ENCODE measurements at regions not wholly inside any gene's neighbourhood (a gene's known extent, or its start where the extent isn't known, plus 50 kb on each side); places are given as distances from the start of the nearest gene placed in this dataset.

DNA sequence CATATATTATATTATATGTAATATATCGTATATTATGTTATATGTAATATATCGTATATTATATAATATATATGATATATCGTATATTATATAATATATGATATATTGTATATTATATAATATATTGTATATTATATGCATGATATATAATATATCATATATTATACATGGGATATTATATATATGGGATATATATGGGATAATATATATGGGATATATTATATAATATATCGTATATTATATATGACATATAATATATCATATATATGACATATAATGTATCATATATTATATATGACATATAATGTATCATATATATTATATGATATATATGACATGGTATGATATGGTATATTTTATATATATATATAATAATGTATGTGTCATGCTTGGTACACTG, 79.5 kb upstream of the CALM2 start:
- H3K9me1 ChIP-seq (replicated peaks; ENCODE audit: control insufficient read depth, extremely low read depth, insufficient read depth, low read length) = no peaks in the 10 kb centered on the region
- no peaks in the 10 kb centered on the region for H3K36me3 ChIP-seq (ENCODE audit: control insufficient read depth in 2 of 2, extremely low read depth in 1 of 2, insufficient read depth in 2 of 2, low read length in 2 of 2)
- H4K20me1 ChIP-seq (replicated peaks; ENCODE audit: control insufficient read depth, extremely low read depth, insufficient read depth, low read length) = no peaks in the 10 kb centered on the region
- dilution Hi-C loops (cut with MboI; ENCODE audit: extremely low pct_ligation_motif_present, low sequenced_read_pairs) = no loop called here
- intact Hi-C loops (cut with micrococcal nuclease) = no loop called here
- no TSS peak for BruUV-seq (replicated peaks)
- H3K79me2 ChIP-seq (ENCODE audit: control insufficient read depth, insufficient read depth, low read length) = no peaks in the 10 kb centered on the region
- no peak overlapping the region for H2AFZ ChIP-seq (ENCODE audit: low read depth, low read length)
- no peak overlapping the region for H3K4me2 ChIP-seq (ENCODE audit: insufficient read depth, low read length)
- no peak overlapping the region for H3K9ac ChIP-seq (replicated peaks; ENCODE audit: extremely low read depth, insufficient read depth, low read length)
- TF ChIP-seq, protein P1, sequence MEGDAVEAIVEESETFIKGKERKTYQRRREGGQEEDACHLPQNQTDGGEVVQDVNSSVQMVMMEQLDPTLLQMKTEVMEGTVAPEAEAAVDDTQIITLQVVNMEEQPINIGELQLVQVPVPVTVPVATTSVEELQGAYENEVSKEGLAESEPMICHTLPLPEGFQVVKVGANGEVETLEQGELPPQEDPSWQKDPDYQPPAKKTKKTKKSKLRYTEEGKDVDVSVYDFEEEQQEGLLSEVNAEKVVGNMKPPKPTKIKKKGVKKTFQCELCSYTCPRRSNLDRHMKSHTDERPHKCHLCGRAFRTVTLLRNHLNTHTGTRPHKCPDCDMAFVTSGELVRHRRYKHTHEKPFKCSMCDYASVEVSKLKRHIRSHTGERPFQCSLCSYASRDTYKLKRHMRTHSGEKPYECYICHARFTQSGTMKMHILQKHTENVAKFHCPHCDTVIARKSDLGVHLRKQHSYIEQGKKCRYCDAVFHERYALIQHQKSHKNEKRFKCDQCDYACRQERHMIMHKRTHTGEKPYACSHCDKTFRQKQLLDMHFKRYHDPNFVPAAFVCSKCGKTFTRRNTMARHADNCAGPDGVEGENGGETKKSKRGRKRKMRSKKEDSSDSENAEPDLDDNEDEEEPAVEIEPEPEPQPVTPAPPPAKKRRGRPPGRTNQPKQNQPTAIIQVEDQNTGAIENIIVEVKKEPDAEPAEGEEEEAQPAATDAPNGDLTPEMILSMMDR (IDR thresholded peaks at IDR 0.05; ENCODE audit: extremely low read depth in 1 of 2, insufficient read depth in 1 of 2, low read depth in 1 of 2, low read length in 2 of 2) = no peak
- TF ChIP-seq FOS (IDR thresholded peaks at IDR 0.05; ENCODE audit: borderline replicate concordance, insufficient read depth, low read length) (no peak), EZH2 (IDR thresholded peaks at IDR 0.05; ENCODE audit: borderline replicate concordance, low read depth, low read length, severe bottlenecking) (no peak)
- no peaks in the 10 kb centered on the region for H3K27me3 ChIP-seq (ENCODE audit: control insufficient read depth in 2 of 2, insufficient read depth in 2 of 2, low read length in 2 of 2)
- ChIA-PET CTCF (no interaction called here), POLR2A (no interaction called here)
- no peak overlapping the region for H3K27ac ChIP-seq (ENCODE audit: insufficient read depth, low read depth, low read length)
- DNase-seq (ENCODE audit: low read depth, low spot score) (no peak), FAIRE-seq (no peak)
- H3K4me3 ChIP-seq (replicated peaks in 1 of 3; ENCODE audit: insufficient read depth in 1 of 3, low read depth in 1 of 3, low read length in 3 of 3) = no peak overlapping the region
- no peaks in the 10 kb centered on the region for H3K9me3 ChIP-seq (replicated peaks; ENCODE audit: control insufficient read depth, insufficient read depth, low read length)
- no peaks in the 10 kb centered on the region for H3K4me1 ChIP-seq (ENCODE audit: control insufficient read depth, extremely low read depth, insufficient read depth, low read length)

DNA sequence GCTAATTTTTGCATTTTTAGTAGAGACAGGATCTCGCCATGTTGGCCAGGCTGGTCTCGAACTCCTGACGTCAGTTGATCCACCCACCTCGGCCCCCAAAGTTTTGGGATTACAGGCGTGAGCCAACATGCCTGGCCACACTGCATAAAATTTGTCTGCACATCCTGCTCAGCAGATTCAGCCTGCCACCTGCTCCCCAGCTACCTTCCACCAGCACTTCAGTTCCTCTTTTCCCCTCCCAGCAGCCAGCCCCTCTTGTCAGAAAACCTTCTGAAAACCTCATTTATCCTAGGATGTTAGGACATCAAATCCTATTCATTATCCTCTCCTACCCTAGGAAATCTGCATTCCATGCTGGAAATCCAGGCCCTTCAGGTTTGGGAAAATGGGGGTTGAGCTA, 78.2 kb upstream of the CALM2 start:
- CTCF ChIA-PET = interaction anchor here (1.3 to 1.8 kb wide), 6 partner anchors 11 to 81 kb away, joined by 3 to 5 read pairs (median 3); no protein-coding TSS in a partner anchor
- Histone ChIP-seq H3K4me1 (ENCODE audit: control insufficient read depth, extremely low read depth, insufficient read depth, low read length) (no peaks in the 10 kb centered on the region), H3K27ac (ENCODE audit: insufficient read depth, low read depth, low read length) (no peak overlapping the region), H3K27me3 (ENCODE audit: control insufficient read depth in 2 of 2, insufficient read depth in 2 of 2, low read length in 2 of 2) (no peaks in the 10 kb centered on the region), H3K9me3 (replicated peaks; ENCODE audit: control insufficient read depth, insufficient read depth, low read length) (no peaks in the 10 kb centered on the region), H3K9me1 (replicated peaks; ENCODE audit: control insufficient read depth, extremely low read depth, insufficient read depth, low read length) (no peaks in the 10 kb centered on the region), H3K9ac (replicated peaks; ENCODE audit: extremely low read depth, insufficient read depth, low read length) (no peak overlapping the region), H3K4me2 (ENCODE audit: insufficient read depth, low read length) (no peak overlapping the region), H2AFZ (ENCODE audit: low read depth, low read length) (no peak overlapping the region), H3K36me3 (ENCODE audit: control insufficient read depth in 2 of 2, extremely low read depth in 1 of 2, insufficient read depth in 2 of 2, low read length in 2 of 2) (no peaks in the 10 kb centered on the region), H3K79me2 (ENCODE audit: control insufficient read depth, insufficient read depth, low read length) (no peaks in the 10 kb centered on the region), H4K20me1 (replicated peaks; ENCODE audit: control insufficient read depth, extremely low read depth, insufficient read depth, low read length) (no peaks in the 10 kb centered on the region), H3K4me3 (replicated peaks in 1 of 3; ENCODE audit: insufficient read depth in 1 of 3, low read depth in 1 of 3, low read length in 3 of 3) (no peak overlapping the region)
- BruUV-seq (replicated peaks) = no TSS peak
- intact Hi-C loops (cut with micrococcal nuclease) = no loop called here
- dilution Hi-C loops (cut with MboI; ENCODE audit: extremely low pct_ligation_motif_present, low sequenced_read_pairs) = no loop called here
- FAIRE-seq = no peak
- TF ChIP-seq MYC (IDR thresholded peaks at IDR 0.05; ENCODE audit: low read depth, low read length) (no peak), EZH2 (IDR thresholded peaks at IDR 0.05; ENCODE audit: borderline replicate concordance, low read depth, low read length, severe bottlenecking) (no peak), GATA2 (IDR thresholded peaks at IDR 0.05; ENCODE audit: insufficient read depth, insufficient read length, low read depth, low read length) (no peak), POLR2A (IDR thresholded peaks at IDR 0.05; ENCODE audit: low read depth, low read length) (no peak), FOS (IDR thresholded peaks at IDR 0.05; ENCODE audit: borderline replicate concordance, insufficient read depth, low read length) (no peak), POLR2AphosphoS5 (IDR thresholded peaks at IDR 0.05; ENCODE audit: insufficient read depth, low read depth, low read length) (no peak), JUN (IDR thresholded peaks at IDR 0.05; ENCODE audit: borderline replicate concordance, insufficient read depth, insufficient read length, low read depth) (no peak)
- TF ChIP-seq, protein P2, sequence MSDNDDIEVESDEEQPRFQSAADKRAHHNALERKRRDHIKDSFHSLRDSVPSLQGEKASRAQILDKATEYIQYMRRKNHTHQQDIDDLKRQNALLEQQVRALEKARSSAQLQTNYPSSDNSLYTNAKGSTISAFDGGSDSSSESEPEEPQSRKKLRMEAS (IDR thresholded peaks at IDR 0.05; ENCODE audit: insufficient read depth, insufficient read length) = no peak
- TF ChIP-seq, protein P1 (IDR thresholded peaks at IDR 0.05; ENCODE audit: extremely low read depth in 1 of 2, insufficient read depth in 1 of 2, low read depth in 1 of 2, low read length in 2 of 2) = no peak
- no peak for DNase-seq (ENCODE audit: low read depth, low spot score)
- POLR2A ChIA-PET = no interaction called here
